ENCODE measurements at regions not wholly inside any gene's neighbourhood (a gene's known extent, or its start where the extent isn't known, plus 50 kb on each side); places are given as distances from the start of the nearest gene placed in this dataset.
A peak's percentile ranks its signal among the peaks of the same experiment; 100 is the strongest.

DNA sequence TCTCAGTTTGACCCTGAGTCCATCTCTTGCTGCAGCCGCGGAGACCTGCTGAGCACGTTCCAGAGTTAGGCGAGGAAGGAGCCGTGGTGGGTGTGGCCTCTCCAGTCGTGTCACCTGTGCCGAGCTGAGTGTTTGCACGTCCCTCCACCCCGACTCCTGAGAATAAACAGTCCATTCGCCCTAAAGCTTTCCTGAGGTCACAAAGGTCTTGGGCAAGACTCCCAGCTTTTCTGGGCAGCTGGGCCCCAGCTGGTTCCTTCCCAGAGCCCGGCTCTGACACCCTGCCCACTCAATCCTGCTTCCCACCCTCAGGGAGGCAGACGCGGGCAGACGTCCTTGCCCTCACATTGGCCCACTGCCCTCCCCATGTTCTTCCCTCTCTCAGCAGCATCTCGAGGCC lies 142.2 kb downstream of the KCTD15 start:
- no peaks in the 10 kb centered on the region for H3K36me3 Mint-ChIP-seq (ENCODE audit: insufficient read depth, unreplicated experiment)
- CTCF ChIA-PET = no interaction called here
- no TSS peak for BruUV-seq (replicated peaks)
- H3K4me1 Mint-ChIP-seq (ENCODE audit: low read depth, unreplicated experiment) = no peaks in the 10 kb centered on the region
- Histone ChIP-seq H3K4me1 (no peaks in the 10 kb centered on the region), H3K36me3 (ENCODE audit: control insufficient read depth, insufficient read depth, low read length) (no peaks in the 10 kb centered on the region), H3K9me3 (peaks cover 4% of the 10 kb centered on the region; the same call in 1 of the 2 replicates), H3K27me3 (replicated peaks; ENCODE audit: control insufficient read depth, insufficient read depth, low read length) (no peaks in the 10 kb centered on the region), H3K4me3 (ENCODE audit: low read depth, low read length) (no peak overlapping the region)
- H3K4me3 Mint-ChIP-seq (ENCODE audit: unreplicated experiment) = no peak overlapping the region
- TF ChIP-seq, protein P1, sequence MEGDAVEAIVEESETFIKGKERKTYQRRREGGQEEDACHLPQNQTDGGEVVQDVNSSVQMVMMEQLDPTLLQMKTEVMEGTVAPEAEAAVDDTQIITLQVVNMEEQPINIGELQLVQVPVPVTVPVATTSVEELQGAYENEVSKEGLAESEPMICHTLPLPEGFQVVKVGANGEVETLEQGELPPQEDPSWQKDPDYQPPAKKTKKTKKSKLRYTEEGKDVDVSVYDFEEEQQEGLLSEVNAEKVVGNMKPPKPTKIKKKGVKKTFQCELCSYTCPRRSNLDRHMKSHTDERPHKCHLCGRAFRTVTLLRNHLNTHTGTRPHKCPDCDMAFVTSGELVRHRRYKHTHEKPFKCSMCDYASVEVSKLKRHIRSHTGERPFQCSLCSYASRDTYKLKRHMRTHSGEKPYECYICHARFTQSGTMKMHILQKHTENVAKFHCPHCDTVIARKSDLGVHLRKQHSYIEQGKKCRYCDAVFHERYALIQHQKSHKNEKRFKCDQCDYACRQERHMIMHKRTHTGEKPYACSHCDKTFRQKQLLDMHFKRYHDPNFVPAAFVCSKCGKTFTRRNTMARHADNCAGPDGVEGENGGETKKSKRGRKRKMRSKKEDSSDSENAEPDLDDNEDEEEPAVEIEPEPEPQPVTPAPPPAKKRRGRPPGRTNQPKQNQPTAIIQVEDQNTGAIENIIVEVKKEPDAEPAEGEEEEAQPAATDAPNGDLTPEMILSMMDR (IDR thresholded peaks at IDR 0.05; ENCODE audit: insufficient read depth in 1 of 2, low read depth in 1 of 2, low read length in 1 of 2, severe bottlenecking in 1 of 2, unreplicated experiment in 1 of 2) = no peak
- H3K27ac Mint-ChIP-seq (ENCODE audit: unreplicated experiment) = no peak overlapping the region
- H3K9me3 Mint-ChIP-seq (ENCODE audit: unreplicated experiment) = no peaks in the 10 kb centered on the region
- DNase-seq = no peak
- peaks cover 3% of the 10 kb centered on the region for H3K27me3 Mint-ChIP-seq (ENCODE audit: insufficient read depth, unreplicated experiment)
- intact Hi-C loops (cut with micrococcal nuclease; ENCODE audit: unreplicated experiment) = no loop called here
- POLR2A ChIA-PET = no interaction called here

DNA sequence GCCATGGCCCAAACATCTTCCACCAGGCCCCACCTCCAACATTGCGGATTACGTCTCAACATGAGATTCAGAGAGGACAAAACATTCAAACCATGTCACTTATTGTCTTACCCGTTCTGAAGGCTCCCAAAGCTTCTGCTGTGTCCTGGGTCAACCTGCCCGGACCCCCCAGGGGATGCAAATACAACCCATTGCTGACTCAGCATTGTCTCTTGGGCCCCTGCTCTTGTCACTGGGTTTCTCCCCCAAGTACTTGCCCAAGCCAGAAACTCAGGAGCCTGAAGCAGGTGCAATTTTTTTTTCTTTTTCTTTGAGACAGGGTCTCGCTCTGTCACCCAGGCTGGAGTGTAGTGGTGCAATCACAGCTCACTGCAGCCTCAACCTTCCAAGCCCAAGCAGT lies 144.5 kb downstream of the KCTD15 start:
- H3K4me3 Mint-ChIP-seq (ENCODE audit: unreplicated experiment) = no peak overlapping the region
- no peaks in the 10 kb centered on the region for H3K27me3 ChIP-seq (replicated peaks; ENCODE audit: control insufficient read depth, insufficient read depth, low read length)
- no peaks in the 10 kb centered on the region for H3K27me3 Mint-ChIP-seq (ENCODE audit: insufficient read depth, unreplicated experiment)

DNA sequence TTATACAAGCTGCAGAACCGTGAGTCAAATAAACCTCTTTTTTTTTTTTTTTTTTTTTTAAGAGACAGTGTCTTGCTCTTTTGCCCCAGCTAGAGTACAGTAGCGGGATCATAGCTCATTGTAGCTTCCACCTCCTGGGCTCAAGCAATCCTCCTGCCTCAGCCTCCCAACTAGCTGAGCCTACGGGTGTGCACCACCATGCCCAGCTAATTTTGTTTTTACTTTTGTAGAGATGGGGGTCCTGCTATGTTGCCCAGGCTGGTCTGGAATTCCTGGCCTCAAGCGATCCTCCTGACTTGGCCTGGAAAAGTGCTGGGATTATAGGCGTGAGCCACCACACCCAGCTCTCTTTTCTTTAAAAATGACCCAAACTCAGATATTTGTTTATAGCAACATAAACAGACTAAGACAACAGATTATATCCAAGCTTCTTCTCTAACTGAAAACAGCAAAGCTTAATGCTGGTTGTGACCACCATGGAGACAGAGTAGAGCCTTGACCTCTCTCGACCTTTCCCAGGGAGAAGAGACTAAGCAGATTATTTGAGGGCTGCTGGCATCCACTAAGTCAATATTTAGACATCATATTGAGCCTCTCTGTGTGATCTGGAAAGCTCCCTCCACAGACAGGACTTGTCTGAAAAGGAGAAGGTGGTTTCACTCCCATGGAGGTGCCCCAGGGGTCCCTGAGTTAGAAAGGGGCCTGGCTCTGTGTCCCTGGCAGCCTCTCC lies 150.0 kb downstream of the KCTD15 start:
- intact Hi-C loops (cut with micrococcal nuclease; ENCODE audit: unreplicated experiment) = no loop called here
- TF ChIP-seq, protein P1 (IDR thresholded peaks at IDR 0.05; ENCODE audit: insufficient read depth in 1 of 2, low read depth in 1 of 2, low read length in 1 of 2, severe bottlenecking in 1 of 2, unreplicated experiment in 1 of 2) = no peak
- 0 out of 2 replicates have a peak, but pooled peaks cover 7% of the 10 kb centered on the region for H3K9me3 ChIP-seq
- no peaks in the 10 kb centered on the region for H3K27me3 Mint-ChIP-seq (ENCODE audit: insufficient read depth, unreplicated experiment)
- POLR2A ChIA-PET = interaction anchor here (0.6 kb wide), 1 partner anchor 21 kb away, joined by 4 read pairs; no protein-coding TSS in a partner anchor
- DNase-seq = peak in 1 of 2 experiments; percentile 6
- H3K4me1 ChIP-seq = 0 out of 2 replicates have a peak, but pooled peaks cover 8% of the 10 kb centered on the region
- H3K9me3 Mint-ChIP-seq (ENCODE audit: unreplicated experiment) = peaks cover 9% of the 10 kb centered on the region
- H3K4me3 ChIP-seq (ENCODE audit: low read depth, low read length) = no peak overlapping the region
- CTCF ChIA-PET = interaction anchor here (0.6 to 1.5 kb wide), 3 partner anchors 70 to 169 kb away, joined by 3 to 5 read pairs (median 4); no protein-coding TSS in a partner anchor
- H3K36me3 Mint-ChIP-seq (ENCODE audit: insufficient read depth, unreplicated experiment) = no peaks in the 10 kb centered on the region
- H3K27me3 ChIP-seq (replicated peaks; ENCODE audit: control insufficient read depth, insufficient read depth, low read length) = no peaks in the 10 kb centered on the region
- no peak overlapping the region for H3K27ac Mint-ChIP-seq (ENCODE audit: unreplicated experiment)
- H3K4me1 Mint-ChIP-seq (ENCODE audit: low read depth, unreplicated experiment) = no peaks in the 10 kb centered on the region
- no TSS peak for BruUV-seq (replicated peaks)
- H3K4me3 Mint-ChIP-seq (ENCODE audit: unreplicated experiment) = no peak overlapping the region
- H3K36me3 ChIP-seq (ENCODE audit: control insufficient read depth, insufficient read depth, low read length) = no peaks in the 10 kb centered on the region

More for the DNA sequence above, 144.5 kb downstream of the KCTD15 start:
- Mint-ChIP-seq H3K27ac (ENCODE audit: unreplicated experiment) (no peak overlapping the region), H3K9me3 (ENCODE audit: unreplicated experiment) (peaks cover 3% of the 10 kb centered on the region), H3K4me1 (ENCODE audit: low read depth, unreplicated experiment) (no peaks in the 10 kb centered on the region), H3K36me3 (ENCODE audit: insufficient read depth, unreplicated experiment) (no peaks in the 10 kb centered on the region)
- BruUV-seq (replicated peaks) = no TSS peak
- CTCF ChIA-PET = no interaction called here
- Histone ChIP-seq H3K4me3 (ENCODE audit: low read depth, low read length) (no peak overlapping the region), H3K36me3 (ENCODE audit: control insufficient read depth, insufficient read depth, low read length) (no peaks in the 10 kb centered on the region), H3K9me3 (0 out of 2 replicates have a peak, but pooled peaks cover 2% of the 10 kb centered on the region), H3K4me1 (no peaks in the 10 kb centered on the region)
- POLR2A ChIA-PET = no interaction called here
- no peak for DNase-seq
- intact Hi-C loops (cut with micrococcal nuclease; ENCODE audit: unreplicated experiment) = no loop called here
- TF ChIP-seq, protein P1 (IDR thresholded peaks at IDR 0.05; ENCODE audit: insufficient read depth in 1 of 2, low read depth in 1 of 2, low read length in 1 of 2, severe bottlenecking in 1 of 2, unreplicated experiment in 1 of 2) = no peak

Data from Caco-2 (cell line).